ENCODE measurements at regions not wholly inside any gene's neighbourhood (a gene's known extent, or its start where the extent isn't known, plus 50 kb on each side); places are given as distances from the start of the nearest gene placed in this dataset.

DNA sequence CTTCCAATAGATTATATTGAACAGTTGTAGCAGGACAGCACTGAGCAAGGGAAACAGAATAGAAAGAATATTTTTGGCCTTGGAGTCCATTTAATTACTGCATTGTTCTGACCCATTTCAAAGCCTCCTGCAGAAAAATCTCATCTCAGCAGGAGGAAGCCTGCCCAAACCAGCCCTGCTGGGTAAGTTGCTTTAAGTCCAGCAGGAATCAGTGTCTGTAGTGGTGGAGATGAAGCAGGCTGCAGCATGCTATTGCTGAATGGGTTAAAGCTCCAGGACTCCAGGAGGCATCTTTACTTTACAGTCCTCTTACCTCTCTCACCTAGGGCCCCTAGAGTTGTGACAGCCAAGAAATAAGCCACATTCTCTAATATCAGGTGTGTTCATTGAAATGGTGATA lies 380.3 kb upstream of the THBS1 start:
- Histone ChIP-seq H3K9me3 (ENCODE audit: control insufficient read depth in 2 of 2, insufficient read depth in 1 of 2, low read depth in 1 of 2, low read length in 1 of 2) (no peaks in the 10 kb centered on the region), H3K27me3 (ENCODE audit: control insufficient read depth in 3 of 3, insufficient read depth in 3 of 3, low read length in 3 of 3) (no peaks in the 10 kb centered on the region), H3K4me3 (ENCODE audit: low read depth in 1 of 3, low read length in 3 of 3) (no peak overlapping the region), H3K36me3 (ENCODE audit: control insufficient read depth in 3 of 3, insufficient read depth in 2 of 3, low read depth in 1 of 3, low read length in 3 of 3) (no peaks in the 10 kb centered on the region), H3K4me1 (ENCODE audit: control insufficient read depth in 3 of 3, insufficient read depth in 2 of 3, low read depth in 1 of 3, low read length in 2 of 3) (peaks cover 0 to 2% (median 0%) of the 10 kb centered on the region in 3 donors), H3K27ac (ENCODE audit: low read depth in 1 of 3, low read length in 2 of 3) (no peak overlapping the region)
- DNase-seq: no peak
- no peak for FAIRE-seq

DNA sequence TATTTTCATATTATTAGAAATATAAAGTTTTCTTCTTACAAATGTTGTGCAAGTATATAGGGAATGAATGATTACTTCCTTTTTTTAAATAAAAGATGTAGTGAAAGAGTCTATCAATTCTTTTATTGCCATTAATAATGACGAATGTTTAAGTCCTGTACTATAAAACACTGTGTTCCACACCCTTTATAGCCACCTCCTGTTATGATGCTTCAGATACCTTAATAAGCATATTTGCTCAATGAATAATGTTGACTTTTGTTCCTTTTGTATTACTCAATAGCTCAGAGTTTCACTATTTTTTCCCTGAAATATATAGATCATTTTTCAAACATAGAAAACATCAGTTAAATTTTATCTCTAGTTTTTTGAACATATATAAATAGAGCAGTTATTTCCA lies 378.2 kb upstream of the THBS1 start:
- no peak overlapping the region for H3K4me3 ChIP-seq (ENCODE audit: low read depth in 1 of 3, low read length in 3 of 3)
- no peak for FAIRE-seq
- no peaks in the 10 kb centered on the region for H3K9me3 ChIP-seq (ENCODE audit: control insufficient read depth in 2 of 2, insufficient read depth in 1 of 2, low read depth in 1 of 2, low read length in 1 of 2)
- H3K27me3 ChIP-seq (ENCODE audit: control insufficient read depth in 3 of 3, insufficient read depth in 3 of 3, low read length in 3 of 3): no peaks in the 10 kb centered on the region
- no peaks in the 10 kb centered on the region for H3K36me3 ChIP-seq (ENCODE audit: control insufficient read depth in 3 of 3, insufficient read depth in 2 of 3, low read depth in 1 of 3, low read length in 3 of 3)
- H3K4me1 ChIP-seq (ENCODE audit: control insufficient read depth in 3 of 3, insufficient read depth in 2 of 3, low read depth in 1 of 3, low read length in 2 of 3): peaks cover 0 to 2% (median 0%) of the 10 kb centered on the region in 3 donors
- no peak overlapping the region for H3K27ac ChIP-seq (ENCODE audit: low read depth in 1 of 3, low read length in 2 of 3)
- DNase-seq: peak in 1 of 2 donors; percentile 56
- 3 to 65% (median 33%) methylated on average over 1 of the region's 1 CpG for WGBS, 3 donors

DNA sequence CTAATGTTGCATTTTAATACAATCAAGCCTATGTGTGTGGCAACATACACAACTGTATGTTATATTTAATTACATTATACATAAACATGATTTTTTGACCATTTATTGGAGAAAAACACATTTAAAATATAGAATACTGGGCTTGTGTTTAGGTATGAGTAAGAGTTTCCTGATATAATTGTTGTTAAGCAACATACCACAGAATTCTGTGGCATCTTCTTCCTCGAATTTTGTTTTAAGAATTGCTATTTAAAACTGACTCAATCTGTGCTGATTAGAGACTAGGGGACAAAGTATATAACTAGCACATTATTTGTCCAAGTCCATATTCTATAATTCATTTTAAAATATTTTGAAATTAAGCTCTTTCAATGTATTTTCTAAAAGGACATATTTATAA lies 376.8 kb upstream of the THBS1 start:
- Histone ChIP-seq H3K27me3 (ENCODE audit: control insufficient read depth in 3 of 3, insufficient read depth in 3 of 3, low read length in 3 of 3) (no peaks in the 10 kb centered on the region), H3K4me1 (ENCODE audit: control insufficient read depth in 3 of 3, insufficient read depth in 2 of 3, low read depth in 1 of 3, low read length in 2 of 3) (no peaks in the 10 kb centered on the region), H3K4me3 (ENCODE audit: low read depth in 1 of 3, low read length in 3 of 3) (no peak overlapping the region), H3K9me3 (ENCODE audit: control insufficient read depth in 2 of 2, insufficient read depth in 1 of 2, low read depth in 1 of 2, low read length in 1 of 2) (no peaks in the 10 kb centered on the region), H3K36me3 (ENCODE audit: control insufficient read depth in 3 of 3, insufficient read depth in 2 of 3, low read depth in 1 of 3, low read length in 3 of 3) (no peaks in the 10 kb centered on the region), H3K27ac (ENCODE audit: low read depth in 1 of 3, low read length in 2 of 3) (no peak overlapping the region)
- no peak for DNase-seq
- FAIRE-seq: no peak
- 61 to 71% (median 61%) methylated on average over 1 of the region's 1 CpG for WGBS, 3 donors

DNA sequence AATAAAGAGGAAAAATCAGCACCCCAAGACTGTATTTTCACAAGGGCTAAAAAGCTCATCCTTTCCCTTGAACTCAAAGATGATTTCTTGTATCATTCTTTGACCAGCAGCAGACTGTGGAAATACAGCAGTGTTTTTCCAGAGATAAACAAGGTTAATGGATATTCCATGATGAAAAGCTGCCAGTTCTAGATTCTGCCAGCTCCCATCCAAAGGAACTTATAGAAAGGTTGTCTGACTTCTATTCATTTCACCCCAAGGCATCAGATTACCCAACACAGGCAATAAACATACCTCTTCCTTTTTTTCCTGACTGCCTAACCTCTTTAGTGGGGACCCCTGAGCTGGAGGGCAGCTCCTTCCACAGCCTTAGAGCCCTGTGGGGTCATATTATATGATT lies 375.8 kb upstream of the THBS1 start:
- Histone ChIP-seq H3K27me3 (ENCODE audit: control insufficient read depth in 3 of 3, insufficient read depth in 3 of 3, low read length in 3 of 3) (no peaks in the 10 kb centered on the region), H3K4me3 (ENCODE audit: low read depth in 1 of 3, low read length in 3 of 3) (no peak overlapping the region), H3K36me3 (ENCODE audit: control insufficient read depth in 3 of 3, insufficient read depth in 2 of 3, low read depth in 1 of 3, low read length in 3 of 3) (no peaks in the 10 kb centered on the region), H3K27ac (ENCODE audit: low read depth in 1 of 3, low read length in 2 of 3) (no peak overlapping the region), H3K4me1 (ENCODE audit: control insufficient read depth in 3 of 3, insufficient read depth in 2 of 3, low read depth in 1 of 3, low read length in 2 of 3) (no peaks in the 10 kb centered on the region), H3K9me3 (ENCODE audit: control insufficient read depth in 2 of 2, insufficient read depth in 1 of 2, low read depth in 1 of 2, low read length in 1 of 2) (no peaks in the 10 kb centered on the region)
- no peak for DNase-seq
- no peak for FAIRE-seq

DNA sequence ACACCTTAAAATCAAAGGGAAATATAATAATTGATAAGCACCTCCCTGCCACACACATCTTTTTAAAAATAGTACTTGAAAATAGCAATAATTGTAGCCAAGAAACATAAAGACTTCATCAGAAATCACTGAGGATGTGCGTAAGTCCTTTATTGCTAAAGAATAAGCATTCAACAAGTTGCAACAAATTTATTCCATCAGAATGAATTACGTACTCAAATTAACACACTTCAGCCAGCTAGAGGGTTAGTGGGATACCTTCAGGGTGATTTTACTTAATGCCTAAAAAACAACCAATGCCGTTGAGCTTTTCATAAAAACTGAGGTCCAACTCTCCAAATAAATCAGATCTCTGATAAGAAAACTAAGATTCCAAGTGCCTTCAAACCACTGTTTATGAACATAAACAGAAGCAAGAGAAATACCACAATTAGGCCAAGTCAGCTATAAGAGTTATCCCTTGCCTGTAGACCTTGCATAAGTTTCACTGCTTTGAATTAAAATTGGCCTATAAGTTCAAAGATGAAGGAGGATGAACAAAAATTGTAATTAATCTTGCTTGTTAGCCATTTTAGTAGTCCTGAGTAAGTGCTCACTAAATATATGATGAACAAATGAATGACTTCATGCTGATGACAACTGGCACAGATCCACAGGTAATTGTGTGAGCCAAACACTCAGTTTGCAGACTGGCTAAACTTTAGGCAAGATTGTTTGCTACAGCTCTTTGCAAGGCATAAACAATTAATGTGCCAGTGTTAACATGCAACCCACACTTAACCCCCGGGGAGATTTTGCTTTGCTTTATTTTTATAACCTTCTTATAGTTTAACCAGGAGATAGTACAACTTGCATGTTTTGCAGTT lies 375.1 kb upstream of the THBS1 start:
- DNase-seq (no peak), FAIRE-seq (no peak)
- Histone ChIP-seq H3K9me3 (ENCODE audit: control insufficient read depth in 2 of 2, insufficient read depth in 1 of 2, low read depth in 1 of 2, low read length in 1 of 2) (no peaks in the 10 kb centered on the region), H3K27me3 (ENCODE audit: control insufficient read depth in 3 of 3, insufficient read depth in 3 of 3, low read length in 3 of 3) (no peaks in the 10 kb centered on the region), H3K4me3 (ENCODE audit: low read depth in 1 of 3, low read length in 3 of 3) (no peak overlapping the region), H3K27ac (ENCODE audit: low read depth in 1 of 3, low read length in 2 of 3) (no peak overlapping the region), H3K4me1 (ENCODE audit: control insufficient read depth in 3 of 3, insufficient read depth in 2 of 3, low read depth in 1 of 3, low read length in 2 of 3) (no peaks in the 10 kb centered on the region), H3K36me3 (ENCODE audit: control insufficient read depth in 3 of 3, insufficient read depth in 2 of 3, low read depth in 1 of 3, low read length in 3 of 3) (no peaks in the 10 kb centered on the region)
- 83 to 86% (median 83%) methylated on average over 4 of the region's 4 CpGs for WGBS, 3 donors

DNA sequence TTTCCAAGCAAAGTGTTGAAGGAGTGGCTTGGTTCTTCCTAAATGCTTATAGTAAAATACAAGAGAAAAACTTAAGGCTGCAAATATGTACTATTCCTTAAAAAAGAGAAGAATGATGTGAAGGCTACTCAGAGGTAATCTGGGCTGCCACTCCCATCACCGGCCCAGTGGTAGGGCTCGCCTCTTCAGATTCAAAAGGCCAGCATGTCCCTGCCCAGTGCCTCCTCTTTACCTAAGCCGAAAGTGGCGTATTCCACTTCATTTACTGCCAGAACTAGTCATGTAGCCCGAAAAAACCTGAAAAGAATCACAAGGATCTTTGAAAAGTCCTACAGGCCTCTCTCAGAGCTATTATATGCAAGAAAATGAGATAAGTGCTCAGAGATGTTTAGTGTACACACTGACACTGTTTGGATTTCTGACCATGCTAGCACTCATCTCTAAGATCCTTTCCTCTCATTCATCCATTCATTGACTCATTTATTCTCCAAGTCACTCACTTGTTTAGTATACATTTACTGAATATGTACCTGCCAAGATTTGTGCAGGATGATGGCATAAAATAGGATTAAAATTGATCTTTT lies 373.3 kb upstream of the THBS1 start:
- Histone ChIP-seq H3K27ac (ENCODE audit: low read depth in 1 of 3, low read length in 2 of 3) (no peak overlapping the region), H3K4me1 (ENCODE audit: control insufficient read depth in 3 of 3, insufficient read depth in 2 of 3, low read depth in 1 of 3, low read length in 2 of 3) (no peaks in the 10 kb centered on the region), H3K4me3 (ENCODE audit: low read depth in 1 of 3, low read length in 3 of 3) (no peak overlapping the region), H3K36me3 (ENCODE audit: control insufficient read depth in 3 of 3, insufficient read depth in 2 of 3, low read depth in 1 of 3, low read length in 3 of 3) (no peaks in the 10 kb centered on the region), H3K9me3 (ENCODE audit: control insufficient read depth in 2 of 2, insufficient read depth in 1 of 2, low read depth in 1 of 2, low read length in 1 of 2) (no peaks in the 10 kb centered on the region), H3K27me3 (ENCODE audit: control insufficient read depth in 3 of 3, insufficient read depth in 3 of 3, low read length in 3 of 3) (no peaks in the 10 kb centered on the region)
- 87 to 95% (median 88%) methylated on average over 5 of the region's 5 CpGs for WGBS, 3 donors
- FAIRE-seq: no peak
- DNase-seq: no peak

DNA sequence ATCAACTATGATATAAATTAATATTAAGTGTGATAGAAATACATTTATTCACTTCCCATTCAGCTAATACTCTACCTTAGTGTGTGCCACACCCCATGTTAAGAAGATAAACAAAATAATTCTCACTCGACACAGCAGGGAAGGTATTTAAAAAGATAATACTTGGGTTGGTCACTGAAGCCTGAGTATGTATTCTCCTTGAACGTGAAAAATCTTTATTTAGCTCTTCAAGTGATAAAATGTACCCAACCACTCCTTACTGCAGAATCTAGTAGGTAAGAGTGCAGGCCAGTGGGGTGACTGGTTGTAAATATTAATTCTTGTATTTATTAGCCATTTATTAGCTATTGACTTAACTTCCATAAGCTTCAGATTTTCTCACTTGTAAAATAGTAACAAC lies 372.7 kb upstream of the THBS1 start:
- Histone ChIP-seq H3K4me3 (ENCODE audit: low read depth in 1 of 3, low read length in 3 of 3) (no peak overlapping the region), H3K27ac (ENCODE audit: low read depth in 1 of 3, low read length in 2 of 3) (no peak overlapping the region), H3K4me1 (ENCODE audit: control insufficient read depth in 3 of 3, insufficient read depth in 2 of 3, low read depth in 1 of 3, low read length in 2 of 3) (no peaks in the 10 kb centered on the region), H3K27me3 (ENCODE audit: control insufficient read depth in 3 of 3, insufficient read depth in 3 of 3, low read length in 3 of 3) (no peaks in the 10 kb centered on the region), H3K9me3 (ENCODE audit: control insufficient read depth in 2 of 2, insufficient read depth in 1 of 2, low read depth in 1 of 2, low read length in 1 of 2) (no peaks in the 10 kb centered on the region), H3K36me3 (ENCODE audit: control insufficient read depth in 3 of 3, insufficient read depth in 2 of 3, low read depth in 1 of 3, low read length in 3 of 3) (no peaks in the 10 kb centered on the region)
- FAIRE-seq: no peak
- peak in 1 of 2 donors; percentile 46 for DNase-seq
- WGBS, 3 donors: 13 to 57% (median 47%) methylated on average over 2 of the region's 2 CpGs

DNA sequence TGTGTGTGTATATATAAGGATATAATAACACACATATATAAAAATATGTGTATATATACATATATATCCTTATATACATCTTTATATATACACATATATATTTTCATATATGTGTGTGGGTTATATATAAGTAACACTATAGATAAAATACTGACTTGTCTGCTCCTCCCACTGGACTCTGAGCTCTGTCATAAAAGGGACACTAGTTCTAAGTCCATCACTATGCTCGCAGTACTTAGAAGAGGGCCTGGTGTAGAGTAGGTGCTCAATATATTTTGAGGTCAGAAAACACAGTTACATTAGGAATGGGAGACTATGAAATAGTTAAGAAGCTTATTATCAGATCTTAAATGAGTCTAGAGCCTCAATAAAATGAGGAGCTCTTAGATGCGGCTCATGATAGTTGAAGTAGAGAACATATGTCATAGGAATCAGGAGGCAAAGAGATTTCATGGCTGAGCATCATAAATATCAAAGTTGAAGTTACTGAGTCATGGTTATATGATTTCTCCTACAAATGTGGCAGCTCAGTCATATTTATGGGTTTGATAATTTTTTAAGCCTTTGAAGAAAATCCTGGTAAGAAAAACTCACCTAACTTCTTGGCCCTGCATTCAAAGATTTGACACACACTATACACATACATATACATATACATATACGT lies 371.2 kb upstream of the THBS1 start:
- FAIRE-seq (no peak), DNase-seq (peak; percentile 51 to 77)
- H3K9me3 ChIP-seq (ENCODE audit: control insufficient read depth in 2 of 2, insufficient read depth in 1 of 2, low read depth in 1 of 2, low read length in 1 of 2): no peaks in the 10 kb centered on the region
- no peaks in the 10 kb centered on the region for H3K27me3 ChIP-seq (ENCODE audit: control insufficient read depth in 3 of 3, insufficient read depth in 3 of 3, low read length in 3 of 3)
- WGBS, 3 donors: 68 to 85% (median 80%) methylated on average over 3 of the region's 3 CpGs
- H3K27ac ChIP-seq (ENCODE audit: low read depth in 1 of 3, low read length in 2 of 3): no peak overlapping the region
- H3K4me1 ChIP-seq (ENCODE audit: control insufficient read depth in 3 of 3, insufficient read depth in 2 of 3, low read depth in 1 of 3, low read length in 2 of 3): no peaks in the 10 kb centered on the region
- no peak overlapping the region for H3K4me3 ChIP-seq (ENCODE audit: low read depth in 1 of 3, low read length in 3 of 3)
- no peaks in the 10 kb centered on the region for H3K36me3 ChIP-seq (ENCODE audit: control insufficient read depth in 3 of 3, insufficient read depth in 2 of 3, low read depth in 1 of 3, low read length in 3 of 3)

All from small intestine (tissue), 7 donors.